PC-9 (cell line): ENCODE measurements at regions not wholly inside any gene's neighbourhood (a gene's known extent, or its start where the extent isn't known, plus 50 kb on each side); places are given as distances from the start of the nearest gene placed in this dataset.

ENCODE experiments used
- CTCF ChIP-seq: fragments of 200-600 bp; sonication (generic); conservative IDR thresholded peaks from 2 replicates; pipeline ENCODE4 v1.6.1; 2017; ENCODE audit warnings: mixed run types, antibody characterized with exemption, mild to moderate bottlenecking, moderate library complexity
- EZH2 ChIP-seq: fragments of 200-600 bp; sonication (generic); IDR thresholded peaks from 2 replicates; pipeline ENCODE4 v1.8.0; 2017; ENCODE audit warnings: antibody characterized with exemption, low read depth

GRCh38 chr10:57014758-57015157 lies 653.7 kb upstream of the ZWINT start:
- TF ChIP-seq CTCF: no peak
- TF ChIP-seq EZH2: no peak
